ENCODE measurements at regions not wholly inside any gene's neighbourhood (a gene's known extent, or its start where the extent isn't known, plus 50 kb on each side); places are given as distances from the start of the nearest gene placed in this dataset.

- DNase-seq (ENCODE audit: low spot score), result no peak
These were observed 573.0 kb upstream of the PCDH15 start for GRCh38 chr10:55374060-55374459.

GRCh38 chr10:55369670-55370420 lies 568.8 kb upstream of the PCDH15 start:
- no peak for DNase-seq (ENCODE audit: low spot score)

GRCh38 chr10:55368467-55368866 lies 567.4 kb upstream of the PCDH15 start:
- no peak for DNase-seq (ENCODE audit: low spot score)

GRCh38 chr10:55367555-55367954 lies 566.5 kb upstream of the PCDH15 start:
- no peak for DNase-seq (ENCODE audit: low spot score)

GRCh38 chr10:55358539-55358938 lies 557.5 kb upstream of the PCDH15 start:
- DNase-seq (ENCODE audit: low spot score), result no peak

GRCh38 chr10:55353414-55353813 lies 552.4 kb upstream of the PCDH15 start:
- DNase-seq (ENCODE audit: low spot score), result no peak

- DNase-seq (ENCODE audit: low spot score), result no peak
These were observed 550.4 kb upstream of the PCDH15 start for GRCh38 chr10:55351431-55351830.

- DNase-seq (ENCODE audit: low spot score), result no peak
These were observed 547.5 kb upstream of the PCDH15 start for GRCh38 chr10:55348534-55348933.

- no peak for DNase-seq (ENCODE audit: low spot score)
These were observed 529.5 kb upstream of the PCDH15 start for GRCh38 chr10:55330486-55330885.

- DNase-seq (ENCODE audit: low spot score), result no peak
These were observed 528.8 kb upstream of the PCDH15 start for GRCh38 chr10:55329796-55330195.

- no peak for DNase-seq (ENCODE audit: low spot score)
These were observed 519.2 kb upstream of the PCDH15 start for GRCh38 chr10:55320187-55320700.

- DNase-seq (ENCODE audit: low spot score), result no peak
These were observed 511.0 kb upstream of the PCDH15 start for GRCh38 chr10:55311848-55312635.

GRCh38 chr10:55310143-55310542 lies 509.1 kb upstream of the PCDH15 start:
- no peak for DNase-seq (ENCODE audit: low spot score)

- no peak for DNase-seq (ENCODE audit: low spot score)
These were observed 504.3 kb upstream of the PCDH15 start for GRCh38 chr10:55305285-55305684.

- no peak for DNase-seq (ENCODE audit: low spot score)
These were observed 486.3 kb upstream of the PCDH15 start for GRCh38 chr10:55287346-55287745.

GRCh38 chr10:55283031-55283430 lies 482.0 kb upstream of the PCDH15 start:
- DNase-seq (ENCODE audit: low spot score), result no peak

GRCh38 chr10:55280696-55281095 lies 479.7 kb upstream of the PCDH15 start:
- no peak for DNase-seq (ENCODE audit: low spot score)

- no peak for DNase-seq (ENCODE audit: low spot score)
These were observed 476.5 kb upstream of the PCDH15 start for GRCh38 chr10:55277549-55277948.

GRCh38 chr10:55274367-55274766 lies 473.3 kb upstream of the PCDH15 start:
- DNase-seq (ENCODE audit: low spot score), result no peak

- DNase-seq (ENCODE audit: low spot score), result no peak
These were observed 472.9 kb upstream of the PCDH15 start for GRCh38 chr10:55273946-55274345.

GRCh38 chr10:55272886-55273285 lies 471.9 kb upstream of the PCDH15 start:
- DNase-seq (ENCODE audit: low spot score), result no peak

- DNase-seq (ENCODE audit: low spot score), result no peak
These were observed 465.8 kb upstream of the PCDH15 start for GRCh38 chr10:55266797-55267196.

GRCh38 chr10:55263327-55263726 lies 462.3 kb upstream of the PCDH15 start:
- no peak for DNase-seq (ENCODE audit: low spot score)

Measured in putamen (tissue), 1 donor.